Stimulated activated CD4-positive, alpha-beta T cell treated with anti-CD3 and anti-CD28 coated beads, Interleukin-4, amount 100 ng/mL, for 1 hour (primary cell): ENCODE measurements at regions not wholly inside any gene's neighbourhood (a gene's known extent, or its start where the extent isn't known, plus 50 kb on each side); places are given as distances from the start of the nearest gene placed in this dataset.

Source experiments
- DNase-seq: peaks from one replicate; pipeline ENCODE4 v3.0.0-alpha.2; 2020

GRCh38 chr18:21997207-21998143 lies 171.9 kb upstream of the GATA6 start:
- no peak for DNase-seq

GRCh38 chr18:21998486-21998885 lies 170.9 kb upstream of the GATA6 start:
- DNase-seq, result no peak

DNA sequence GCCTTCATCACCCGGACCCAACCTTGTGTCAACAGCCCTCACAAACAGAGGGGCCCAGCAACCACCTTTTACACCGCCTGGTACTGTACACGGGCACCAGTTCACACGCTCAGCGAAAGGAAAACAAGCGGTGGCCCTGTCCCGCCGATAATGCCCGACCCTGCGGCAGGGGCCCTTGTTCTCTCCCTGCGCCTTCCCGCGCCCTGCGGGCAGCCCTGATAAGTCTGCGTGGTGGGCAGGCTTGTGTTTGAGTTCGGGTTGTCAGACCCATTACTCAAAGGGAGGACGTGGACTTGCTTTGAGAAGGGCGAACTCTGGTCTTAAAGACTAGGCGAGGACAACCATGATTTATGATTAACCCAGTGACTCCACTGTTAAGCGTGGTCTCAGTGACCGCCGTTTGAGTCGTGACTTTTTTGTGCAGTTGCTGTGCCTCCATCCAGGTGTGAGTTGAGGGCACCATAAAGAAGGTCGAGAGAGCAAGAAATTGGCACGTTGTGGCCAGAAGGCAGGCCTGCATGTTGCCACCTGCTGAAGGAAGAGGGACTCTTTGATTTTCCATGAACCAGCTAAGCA lies 167.4 kb upstream of the GATA6 start:
- DNase-seq, result no peak

DNA sequence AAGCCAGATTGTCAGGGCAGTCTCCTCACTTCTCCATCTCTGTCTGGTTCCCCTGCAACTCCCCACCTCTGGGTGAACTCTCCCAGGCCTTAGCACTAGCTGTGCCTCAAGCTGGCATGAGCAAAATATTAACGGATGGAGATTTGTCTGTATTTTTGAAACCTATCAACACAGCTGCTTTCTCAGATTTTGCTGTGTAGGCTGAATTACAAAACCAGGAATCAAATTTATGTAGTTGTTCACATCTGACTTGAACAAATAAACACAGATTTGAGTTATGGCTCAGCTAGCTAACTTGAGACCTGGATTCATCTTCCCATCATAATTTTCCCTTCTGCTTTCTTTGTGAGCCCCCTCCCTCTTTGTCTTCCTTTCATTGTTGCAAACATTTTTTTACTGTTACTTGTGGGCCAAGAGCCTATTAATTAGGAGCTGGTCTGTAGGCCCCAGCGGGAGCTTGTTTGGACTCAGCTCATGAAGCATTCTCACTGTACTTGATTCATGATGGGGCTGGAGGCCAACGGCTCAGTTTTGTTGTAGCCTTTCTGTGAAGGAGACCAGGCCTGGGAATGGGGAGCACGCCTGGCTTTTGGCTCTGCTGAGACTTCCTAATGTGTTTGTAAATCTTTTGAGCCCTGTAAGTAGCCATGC lies 164.1 kb upstream of the GATA6 start:
- DNase-seq, result no peak

DNA sequence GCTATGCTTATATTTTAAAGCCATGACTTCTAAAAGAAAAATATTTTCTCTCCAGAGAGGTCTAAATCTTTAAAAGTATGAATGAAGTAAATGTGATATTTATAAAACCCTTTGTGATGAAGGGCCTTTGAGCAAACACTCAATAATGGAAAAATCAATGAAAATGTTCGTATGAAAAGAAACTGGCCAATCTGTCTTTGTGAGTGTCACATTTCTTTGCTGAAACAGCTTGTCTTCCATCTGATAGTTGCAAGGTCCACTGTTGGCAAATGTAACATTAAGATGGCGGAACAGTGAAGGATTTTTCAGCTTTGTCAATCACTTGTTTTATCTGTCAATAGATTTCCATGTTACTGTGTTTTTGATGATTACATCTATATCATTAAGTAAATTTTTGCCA lies 162.9 kb upstream of the GATA6 start:
- DNase-seq, result no peak

DNA sequence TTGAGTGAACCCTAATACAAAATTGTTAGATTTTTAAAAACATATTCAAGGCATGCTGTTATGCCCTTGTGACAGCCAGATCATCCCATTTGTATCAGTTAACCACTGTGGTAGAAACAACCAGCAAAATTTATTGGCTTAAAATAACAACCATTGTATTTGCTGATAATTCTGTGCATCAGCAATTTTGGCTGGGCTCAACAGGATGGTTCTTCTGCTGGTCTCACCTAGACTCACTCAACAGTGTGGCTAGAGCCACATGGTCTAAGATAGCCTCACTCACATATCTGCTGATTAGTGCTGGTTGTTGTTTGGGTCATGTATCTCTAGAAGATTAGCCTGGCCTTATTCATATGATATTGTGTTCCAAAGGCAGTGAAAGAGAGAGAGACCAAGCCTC lies 160.1 kb upstream of the GATA6 start:
- DNase-seq, result no peak

GRCh38 chr18:22013993-22014392 lies 155.4 kb upstream of the GATA6 start:
- DNase-seq, result no peak

GRCh38 chr18:22015156-22015555 lies 154.2 kb upstream of the GATA6 start:
- no peak for DNase-seq

DNA sequence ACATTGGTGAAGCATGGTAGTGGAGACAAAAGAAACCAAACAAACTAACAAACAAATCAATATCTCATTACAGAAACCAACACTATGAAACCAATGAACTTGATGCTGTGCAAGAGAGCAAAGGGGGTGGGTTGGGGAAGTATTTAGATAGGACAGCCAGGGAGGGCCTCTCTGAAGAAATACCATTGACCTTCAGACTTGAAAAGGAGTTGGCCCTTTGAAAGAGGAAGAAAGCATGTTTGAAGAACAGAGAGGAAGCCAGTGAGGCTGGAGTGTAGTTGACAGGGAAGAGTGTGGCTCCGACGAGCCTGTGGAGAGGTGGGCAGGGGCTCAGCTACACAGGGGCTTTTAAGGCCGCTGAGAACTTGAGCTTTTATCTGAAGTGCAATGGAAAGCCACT lies 151.0 kb upstream of the GATA6 start:
- no peak for DNase-seq

GRCh38 chr18:22019193-22019592 lies 150.2 kb upstream of the GATA6 start:
- no peak for DNase-seq

- no peak for DNase-seq
These were observed 149.1 kb upstream of the GATA6 start for GRCh38 chr18:22020127-22020866.

DNA sequence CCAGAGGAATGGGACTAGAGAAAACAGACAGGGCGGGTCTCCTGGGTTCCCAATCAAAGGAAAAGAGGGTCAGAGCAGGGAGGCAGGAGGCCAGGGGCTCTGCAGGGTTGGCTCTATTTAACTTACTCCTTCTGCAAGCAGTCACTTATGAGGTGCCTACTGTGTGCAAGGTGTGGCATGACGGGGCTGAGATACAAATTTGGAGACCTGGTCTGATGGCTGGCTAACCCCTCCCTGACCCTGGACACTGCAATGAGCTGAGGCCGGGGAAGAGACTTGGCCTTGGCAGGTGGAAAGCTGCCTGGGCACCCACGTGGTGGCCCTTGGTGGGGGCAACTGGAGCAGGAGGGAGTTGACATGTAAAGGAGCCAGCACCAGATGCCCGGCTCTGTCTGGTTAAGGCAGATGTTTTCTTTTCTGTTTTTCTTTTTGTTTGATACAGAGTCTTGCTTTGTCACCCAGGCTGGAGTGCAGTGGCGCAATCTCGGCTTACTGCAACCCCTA lies 148.5 kb upstream of the GATA6 start:
- no peak for DNase-seq

DNA sequence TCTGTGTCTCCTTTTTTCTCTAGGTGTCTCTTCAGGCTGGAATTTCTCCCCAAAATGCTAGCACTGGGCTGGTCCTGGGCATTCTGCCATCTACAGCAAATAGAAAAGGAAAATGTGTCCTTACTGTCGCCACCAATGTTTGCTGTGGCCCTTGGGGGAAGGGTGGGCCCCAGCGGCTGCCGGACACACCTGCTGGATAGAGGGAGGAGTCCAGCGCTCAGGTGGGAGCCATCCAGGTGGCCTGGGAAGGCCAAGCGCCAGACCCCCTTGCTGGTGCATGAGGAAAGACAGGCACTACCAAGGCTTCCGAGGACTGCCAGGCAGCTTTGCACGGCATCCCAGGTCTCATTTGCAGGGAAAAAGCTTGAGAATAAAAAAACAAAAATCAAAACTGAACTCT lies 147.7 kb upstream of the GATA6 start:
- DNase-seq, result no peak

- no peak for DNase-seq
These were observed 144.5 kb upstream of the GATA6 start for GRCh38 chr18:22024924-22025323.

GRCh38 chr18:22026362-22026761 lies 143.0 kb upstream of the GATA6 start:
- DNase-seq, result no peak

- DNase-seq, result no peak
These were observed 142.5 kb upstream of the GATA6 start for GRCh38 chr18:22026889-22027288.

DNA sequence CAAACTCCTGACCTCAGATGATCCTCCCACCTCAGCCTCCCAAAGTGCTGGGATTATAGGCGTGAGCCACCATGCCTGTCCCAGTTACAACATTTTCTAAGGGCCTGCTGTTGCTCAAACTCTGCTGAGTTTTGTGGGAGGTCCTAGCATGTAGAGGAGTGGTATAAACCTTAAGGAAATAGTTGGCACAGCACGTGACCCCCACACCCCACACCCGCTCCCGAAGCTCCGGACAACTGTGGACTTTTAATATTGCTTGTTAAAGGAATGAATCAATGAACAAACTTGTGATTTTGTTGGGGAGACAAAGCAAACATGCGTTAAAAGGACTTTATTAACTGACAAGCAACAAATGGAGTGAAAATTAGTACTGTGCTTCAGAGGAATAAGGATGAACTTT lies 137.8 kb upstream of the GATA6 start:
- DNase-seq, result no peak

DNA sequence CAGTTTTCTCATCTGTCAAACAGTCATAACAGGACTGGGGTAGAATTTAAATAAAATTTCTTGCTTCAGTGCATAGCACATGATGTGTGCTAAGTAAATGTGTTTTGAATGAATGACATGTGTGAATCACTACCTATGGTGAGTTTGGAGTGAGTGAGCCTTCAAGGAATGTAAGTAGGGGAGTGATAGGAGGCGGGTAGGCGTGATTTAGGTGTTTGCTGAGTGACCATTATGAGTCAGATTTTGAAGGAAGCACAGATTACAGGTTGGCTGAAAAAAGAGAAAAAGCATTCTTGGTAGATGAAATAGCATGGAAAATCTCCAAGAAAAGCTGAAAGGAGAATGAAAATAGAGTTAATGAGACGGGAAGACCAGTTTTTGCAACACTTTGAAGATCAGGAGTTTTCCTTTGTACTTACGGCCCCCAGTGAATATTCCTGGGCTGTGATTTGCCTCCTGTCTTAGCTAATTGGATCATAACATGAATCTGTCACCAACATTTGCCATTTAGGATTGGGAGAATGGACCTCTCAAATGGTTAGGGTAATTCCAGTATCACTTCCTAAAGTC lies 136.9 kb upstream of the GATA6 start:
- no peak for DNase-seq

DNA sequence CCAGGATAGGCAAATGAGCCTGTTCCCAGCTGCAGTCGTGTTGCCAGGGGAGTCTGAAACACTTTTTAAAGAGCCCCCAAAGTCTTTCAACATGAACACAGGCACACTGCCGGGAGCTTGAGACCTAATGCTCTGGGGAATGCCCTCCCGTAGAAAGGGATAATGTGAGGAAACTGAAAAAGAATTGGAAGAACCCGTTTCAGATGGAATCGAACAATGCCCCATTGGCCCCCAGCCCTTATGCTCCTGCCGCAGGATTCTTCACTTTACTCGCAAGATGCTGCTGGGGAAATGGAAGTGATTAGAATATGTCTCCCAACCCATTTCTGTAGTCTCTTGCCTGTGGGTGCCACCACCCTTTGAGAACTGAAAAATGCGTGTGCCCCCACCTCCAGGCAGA lies 136.3 kb upstream of the GATA6 start:
- no peak for DNase-seq

GRCh38 chr18:22034276-22034675 lies 135.1 kb upstream of the GATA6 start:
- DNase-seq, result no peak

GRCh38 chr18:22040533-22040932 lies 128.9 kb upstream of the GATA6 start:
- no peak for DNase-seq

DNA sequence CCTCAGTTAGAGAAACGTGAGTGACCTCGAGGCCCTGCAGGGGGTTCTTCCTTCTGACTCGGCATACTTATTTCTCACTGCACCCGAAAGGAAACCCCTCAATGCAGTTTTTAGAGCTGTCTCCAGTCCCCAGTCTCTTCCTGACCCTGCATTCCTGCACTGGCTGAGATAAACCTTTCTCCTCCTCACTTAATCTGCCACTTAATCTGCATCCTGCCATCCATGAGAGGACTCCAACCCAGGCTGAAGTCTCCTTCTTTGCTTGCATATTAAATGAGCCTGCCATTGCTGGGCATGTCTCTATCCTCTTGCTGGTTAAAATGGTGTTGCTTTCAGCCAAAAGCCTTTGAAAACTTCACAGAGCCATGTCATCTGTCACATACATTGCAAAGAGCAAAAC lies 125.6 kb upstream of the GATA6 start:
- no peak for DNase-seq
